K562 (cell line): ENCODE measurements at regions not wholly inside any gene's neighbourhood (a gene's known extent, or its start where the extent isn't known, plus 50 kb on each side); places are given as distances from the start of the nearest gene placed in this dataset.

Experiments
- ATAC-seq: fragments of 200-7000 bp; cut with Tn5 transposase; 3 replicates; pipeline ENCODE4 v1.9.1; 2020; ENCODE audit warnings: moderate library complexity
- BruUV-seq: library from RNA; stranded (reverse); fragments of 400-500 nt; replicated peaks from 2 replicates; lab custom pipeline; 2021; lab: Mats Ljungman, UMichigan
- CTCF ChIA-PET: fragments of 300-600 bp; formaldehyde crosslinking; extraction: SDS; loops from one replicate; lab custom pipeline; 2021; ENCODE audit warnings: low intra/inter-chr PET ratio; lab: Yijun Ruan, JAX
- POLR2A ChIA-PET: fragments of 300-600, 350-650 bp; sonication (Branson Sonifier 250); formaldehyde crosslinking; extraction: SDS; loops from one replicate; lab custom pipeline; 2021; ENCODE audit warnings: antibody characterized with exemption, inconsistent platforms; lab: Yijun Ruan, JAX
- DNase-seq, 4 experiments: peaks; one replicate each; pipeline versions ENCODE4 v3.0.0 to v3.0.0-alpha.2; 2011 to 2018; ENCODE audit warnings: low spot score in 3 of 4, mixed read lengths in 3 of 4; ENCODE audit errors: extremely low read depth in 1 of 4
- FAIRE-seq: peaks from 2 replicates; lab custom pipeline; 2011; peaks lifted over from hg19 to GRCh38; lab: Jason Lieb, UNC
- H2AFZ ChIP-seq: 2 replicates; pipeline ENCODE4 v1.6.0; 2011; ENCODE audit warnings: low read depth, low read length, control low read depth, inconsistent platforms
- H3K27ac ChIP-seq: fragments of 200-600 bp; 3 replicates; pipeline ENCODE4 v1.8.0; 2011; ENCODE audit warnings: low read depth, mild to moderate bottlenecking, control low read depth, inconsistent platforms, low read length, moderate library complexity, mixed read lengths; ENCODE audit errors: extremely low read depth
- H3K27me3 ChIP-seq, 2 experiments: fragments of 300-600 bp in 1 of 2; 2 replicates in 1 of 2; 3 replicates in 1 of 2; pipeline versions ENCODE4 v1.6.0 to v1.8.0; 2011; ENCODE audit warnings: inconsistent platforms in 2 of 2, low read length in 2 of 2, mild to moderate bottlenecking in 1 of 2, mixed read lengths in 1 of 2, moderate library complexity in 1 of 2; ENCODE audit not compliant: control insufficient read depth in 2 of 2, insufficient read depth in 2 of 2
- H3K36me3 ChIP-seq: fragments of 300-600 bp; 3 replicates; pipeline ENCODE4 v1.8.0; 2011; ENCODE audit warnings: mild to moderate bottlenecking, low read length, inconsistent platforms; ENCODE audit not compliant: control insufficient read depth, insufficient read depth
- H3K4me1 ChIP-seq, 2 experiments: fragments of 200-600 bp in 1 of 2; replicated peaks in 1 of 2; 2 replicates in 1 of 2; 3 replicates in 1 of 2; pipeline versions ENCODE4 v1.5.1 to v1.8.0; 2011; ENCODE audit warnings: inconsistent platforms in 2 of 2, low read length in 2 of 2, mild to moderate bottlenecking in 1 of 2, mixed read lengths in 1 of 2, moderate library complexity in 1 of 2; ENCODE audit not compliant: control insufficient read depth in 2 of 2, insufficient read depth in 2 of 2
- H3K4me2 ChIP-seq: 2 replicates; pipeline ENCODE4 v1.6.1; 2011; ENCODE audit warnings: low read length, control low read depth, inconsistent platforms, mixed read lengths; ENCODE audit not compliant: insufficient read depth
- H3K4me3 ChIP-seq: fragments of 200-600 bp; sonication (generic), shearing (Covaris generic); 2 replicates; pipeline ENCODE4 v1.5.1; 2016; ENCODE audit warnings: control low read depth, inconsistent platforms
- H3K79me2 ChIP-seq: fragments of 200-600 bp; 3 replicates; pipeline ENCODE4 v1.8.0; 2011; ENCODE audit warnings: low read length, inconsistent platforms; ENCODE audit not compliant: control insufficient read depth, insufficient read depth
- H3K9ac ChIP-seq, 2 experiments: 2 replicates each; pipeline versions ENCODE4 v1.6.0 to v1.6.1; 2011; ENCODE audit warnings: low read depth in 2 of 2, low read length in 2 of 2, control low read depth in 1 of 2, inconsistent platforms in 1 of 2, mild to moderate bottlenecking in 1 of 2, mixed read lengths in 1 of 2; ENCODE audit not compliant: insufficient read depth in 1 of 2
- H3K9me1 ChIP-seq: one replicate; pipeline ENCODE4 v1.6.0; 2011; ENCODE audit warnings: inconsistent platforms, mild to moderate bottlenecking, low read length, moderate library complexity; ENCODE audit not compliant: control insufficient read depth, insufficient read depth
- H3K9me3 ChIP-seq: replicated peaks from 2 replicates; pipeline ENCODE4 v1.5.1; 2011; ENCODE audit warnings: low read depth, low read length, inconsistent platforms; ENCODE audit not compliant: control insufficient read depth, insufficient read depth
- H4K20me1 ChIP-seq: replicated peaks from 2 replicates; pipeline ENCODE4 v1.6.1; 2011; ENCODE audit warnings: low read length, inconsistent platforms, mixed read lengths; ENCODE audit not compliant: control insufficient read depth, insufficient read depth
- ASH1L ChIP-seq: fragments of 450-650 bp; IDR thresholded peaks from 2 replicates; pipeline ENCODE4 v1.6.1; 2018; ENCODE audit warnings: borderline replicate concordance, mild to moderate bottlenecking, low read depth; ENCODE audit not compliant: partially characterized antibody
- CCNT2 ChIP-seq: IDR thresholded peaks from 2 replicates; pipeline ENCODE4 v1.6.1; 2011; ENCODE audit warnings: borderline replicate concordance, low read depth, mild to moderate bottlenecking, moderate library complexity, mixed read lengths, low read length; ENCODE audit not compliant: insufficient read length; ENCODE audit errors: extremely low read depth
- ETS2 ChIP-seq: IDR thresholded peaks from 2 replicates; pipeline ENCODE4 v1.6.1; 2016; ENCODE audit warnings: borderline replicate concordance, missing genetic modification characterization, mild to moderate bottlenecking, moderate library complexity, missing compliant biosample characterization; ENCODE audit not compliant: poor library complexity, severe bottlenecking
- TAF1 ChIP-seq: IDR thresholded peaks from 2 replicates; pipeline ENCODE4 v1.6.1; 2011; ENCODE audit warnings: mild to moderate bottlenecking, low read length, moderate library complexity; ENCODE audit not compliant: insufficient read depth, control insufficient read depth, severe bottlenecking; ENCODE audit errors: extremely low read depth
- ZNF165 ChIP-seq: fragments of 250-450 bp; sonication (Bioruptor Pico); IDR thresholded peaks from 2 replicates; pipeline ENCODE4 v1.4.0; 2020; ENCODE audit warnings: borderline replicate concordance
- WGBS: fragments of 100-300 bp; shearing (Covaris generic); methylation state at CpG from one replicate; pipeline ENCODE4 v1.1.6; 2016; ENCODE audit warnings: low coverage, mixed read lengths; ENCODE audit not compliant: insufficient coverage; ENCODE audit errors: missing lambda C conversion rate; 5-methylcytosine and 5-hydroxymethylcytosine counted together
- in situ Hi-C: fragments of 300-500 bp; cut with MboI; formaldehyde crosslinking; loops from 4 replicates; pipeline ENCODE4 v1.15.0; 2018; ENCODE audit warnings: inconsistent platforms, mixed read lengths
- intact Hi-C: fragments of 100-400 bp; cut with micrococcal nuclease; formaldehyde crosslinking; loops from 2 replicates; pipeline ENCODE4 v1.14.2; 2022
- TF ChIP-seq, protein P1 (sequence below): sonication (generic); formaldehyde crosslinking; IDR thresholded peaks from 2 replicates; pipeline ENCODE4 v1.8.0; 2022; ENCODE audit warnings: missing genetic modification reagents, mild to moderate bottlenecking, borderline replicate concordance

DNA sequence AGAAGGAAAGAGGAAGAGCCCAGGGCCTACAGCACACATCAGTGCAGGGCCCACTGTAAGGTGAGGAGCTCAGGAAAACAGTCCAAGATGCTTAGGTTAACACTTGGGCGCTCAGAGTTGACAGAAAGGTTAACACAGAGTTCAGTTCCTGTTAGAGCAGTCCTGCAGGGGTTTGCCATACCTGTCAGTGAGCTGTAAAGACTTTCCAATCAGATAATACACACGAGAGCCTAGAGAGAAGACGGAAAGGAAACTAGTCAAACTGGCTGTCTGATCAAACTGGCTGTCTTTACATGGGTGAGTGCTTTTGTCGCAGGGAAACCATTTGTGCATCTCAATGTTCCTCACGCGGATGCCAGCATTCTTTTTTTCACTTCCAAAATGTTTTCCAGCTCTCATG, 61.4 kb upstream of the ARHGEF26 start:
- ATAC-seq (no peak), FAIRE-seq (no peak), DNase-seq (no peak)
- ChIA-PET CTCF (no interaction called here), POLR2A (no interaction called here)
- Histone ChIP-seq H3K9me3 (no peaks in the 10 kb centered on the region), H2AFZ (no peak overlapping the region), H3K27me3 (no peaks in the 10 kb centered on the region), H3K79me2 (no peaks in the 10 kb centered on the region), H3K4me1 (no peaks in the 10 kb centered on the region), H3K36me3 (no peaks in the 10 kb centered on the region), H3K4me3 (no peak overlapping the region), H3K9ac (no peak overlapping the region), H3K27ac (no peak overlapping the region), H4K20me1 (no peaks in the 10 kb centered on the region), H3K9me1 (no peaks in the 10 kb centered on the region), H3K4me2 (no peak overlapping the region)
- BruUV-seq, result no TSS peak
- WGBS, result 0% methylated on average over 6 of the region's 6 CpGs
- in situ Hi-C loops, result no loop called here
- intact Hi-C loops, result no loop called here
- TF ChIP-seq ZNF165 (CRISPR knock-in tag) (no peak), ETS2 (no peak), ASH1L (no peak), TAF1 (no peak), CCNT2 (no peak)
- TF ChIP-seq, protein P1, sequence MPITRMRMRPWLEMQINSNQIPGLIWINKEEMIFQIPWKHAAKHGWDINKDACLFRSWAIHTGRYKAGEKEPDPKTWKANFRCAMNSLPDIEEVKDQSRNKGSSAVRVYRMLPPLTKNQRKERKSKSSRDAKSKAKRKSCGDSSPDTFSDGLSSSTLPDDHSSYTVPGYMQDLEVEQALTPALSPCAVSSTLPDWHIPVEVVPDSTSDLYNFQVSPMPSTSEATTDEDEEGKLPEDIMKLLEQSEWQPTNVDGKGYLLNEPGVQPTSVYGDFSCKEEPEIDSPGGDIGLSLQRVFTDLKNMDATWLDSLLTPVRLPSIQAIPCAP, result no peak
